DMS53 treated with DMSO at 0.1 percent for 48 hours (cell line): ENCODE measurements at regions not wholly inside any gene's neighbourhood (a gene's known extent, or its start where the extent isn't known, plus 50 kb on each side); places are given as distances from the start of the nearest gene placed in this dataset.

Source experiments
- DNase-seq: peaks from one replicate; lab custom pipeline; 2025; ENCODE audit not compliant: unreplicated experiment; lab: John Stamatoyannopoulos, UW

- no peak for DNase-seq
These were observed 107.4 kb downstream of the PXDC1 start for GRCh38 chr6:3643921-3644738.

DNA sequence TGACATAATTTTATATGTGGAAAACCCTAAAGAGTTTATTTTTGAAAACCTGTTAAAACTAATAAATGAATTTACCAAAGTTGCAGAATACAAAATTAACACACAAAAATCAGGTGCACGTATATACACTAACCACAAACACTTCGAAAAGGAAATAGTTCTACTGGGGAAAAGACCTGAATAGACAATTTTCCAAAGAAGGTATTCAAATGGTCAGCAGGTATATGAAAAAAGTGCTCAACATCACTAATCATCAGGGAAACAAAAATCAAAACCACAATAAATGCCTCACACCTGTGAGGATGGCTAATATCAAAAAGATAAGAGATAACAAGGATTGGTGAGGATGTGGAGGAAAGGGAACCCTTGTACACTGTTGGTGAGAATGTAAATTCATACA, 110.6 kb downstream of the PXDC1 start:
- no peak for DNase-seq

GRCh38 chr6:3638662-3639061, 112.9 kb downstream of the PXDC1 start:
- DNase-seq, result no peak

- DNase-seq, result no peak
These were observed 115.5 kb downstream of the PXDC1 start for GRCh38 chr6:3636060-3636459.

GRCh38 chr6:3635482-3635881, 116.0 kb downstream of the PXDC1 start:
- DNase-seq, result no peak

DNA sequence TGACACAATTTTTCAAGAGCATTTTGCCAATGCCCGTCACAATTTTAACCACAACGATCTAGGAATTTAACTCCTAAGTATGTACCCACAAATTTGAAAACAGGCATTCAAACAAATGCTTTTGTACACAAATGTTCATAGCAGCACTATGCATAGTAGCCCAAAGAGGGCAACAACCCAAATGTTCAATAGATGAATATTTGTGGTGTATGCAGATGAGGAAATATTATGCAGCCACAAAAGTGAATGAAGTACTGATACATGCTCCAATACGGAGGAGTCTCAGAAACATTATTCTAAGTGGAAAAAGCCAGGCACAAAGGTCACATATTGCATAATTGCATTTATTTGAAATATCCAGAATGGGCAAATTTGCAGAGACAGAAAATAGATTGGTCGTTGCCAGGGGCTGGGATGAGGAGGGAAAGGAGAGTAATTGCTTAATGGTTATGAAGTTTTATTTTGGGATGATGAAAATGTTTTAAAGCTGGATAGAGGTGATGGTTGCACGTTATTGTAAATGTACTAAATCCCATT, 117.2 kb downstream of the PXDC1 start:
- no peak for DNase-seq

DNA sequence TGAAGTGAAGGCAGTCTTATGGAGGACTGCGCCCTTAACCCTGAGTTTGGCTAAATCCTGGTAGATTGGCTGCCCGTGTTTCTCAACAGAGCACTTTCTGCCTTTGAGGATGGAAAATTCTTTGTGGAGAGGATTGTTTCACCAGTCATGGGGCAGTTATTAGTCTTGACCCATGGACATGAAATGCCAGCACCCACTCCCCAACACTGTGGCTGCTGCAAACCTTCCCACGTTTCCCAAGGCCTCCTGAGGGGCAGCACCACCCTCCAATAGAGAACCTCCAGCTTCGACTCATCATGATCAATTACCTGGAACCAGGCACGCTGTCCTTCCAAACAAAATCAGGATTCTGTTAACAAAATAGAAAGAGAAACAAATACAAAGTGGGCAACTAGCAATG, 117.8 kb downstream of the PXDC1 start:
- DNase-seq, result no peak

DNA sequence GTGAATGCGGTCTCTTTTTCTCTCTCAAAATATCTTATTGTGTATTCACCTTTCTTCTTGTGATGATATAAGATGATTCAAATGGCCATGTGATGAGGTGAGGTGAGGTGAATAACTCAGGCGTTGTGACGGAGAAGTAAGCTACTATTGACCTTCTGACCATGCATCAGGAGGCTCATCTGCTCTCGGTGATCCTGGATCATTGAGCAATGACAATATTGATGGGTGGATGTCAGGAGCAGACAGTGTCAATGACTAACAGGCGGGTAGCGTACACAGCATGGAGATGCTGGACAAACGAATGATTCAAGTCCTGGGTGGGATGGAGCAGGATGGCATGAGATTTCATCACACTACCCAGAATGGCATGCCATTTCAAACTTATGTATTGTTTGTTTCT, 119.6 kb downstream of the PXDC1 start:
- DNase-seq, result no peak

GRCh38 chr6:3631186-3631585, 120.3 kb downstream of the PXDC1 start:
- no peak for DNase-seq

GRCh38 chr6:3630258-3630835, 121.2 kb downstream of the PXDC1 start:
- no peak for DNase-seq

DNA sequence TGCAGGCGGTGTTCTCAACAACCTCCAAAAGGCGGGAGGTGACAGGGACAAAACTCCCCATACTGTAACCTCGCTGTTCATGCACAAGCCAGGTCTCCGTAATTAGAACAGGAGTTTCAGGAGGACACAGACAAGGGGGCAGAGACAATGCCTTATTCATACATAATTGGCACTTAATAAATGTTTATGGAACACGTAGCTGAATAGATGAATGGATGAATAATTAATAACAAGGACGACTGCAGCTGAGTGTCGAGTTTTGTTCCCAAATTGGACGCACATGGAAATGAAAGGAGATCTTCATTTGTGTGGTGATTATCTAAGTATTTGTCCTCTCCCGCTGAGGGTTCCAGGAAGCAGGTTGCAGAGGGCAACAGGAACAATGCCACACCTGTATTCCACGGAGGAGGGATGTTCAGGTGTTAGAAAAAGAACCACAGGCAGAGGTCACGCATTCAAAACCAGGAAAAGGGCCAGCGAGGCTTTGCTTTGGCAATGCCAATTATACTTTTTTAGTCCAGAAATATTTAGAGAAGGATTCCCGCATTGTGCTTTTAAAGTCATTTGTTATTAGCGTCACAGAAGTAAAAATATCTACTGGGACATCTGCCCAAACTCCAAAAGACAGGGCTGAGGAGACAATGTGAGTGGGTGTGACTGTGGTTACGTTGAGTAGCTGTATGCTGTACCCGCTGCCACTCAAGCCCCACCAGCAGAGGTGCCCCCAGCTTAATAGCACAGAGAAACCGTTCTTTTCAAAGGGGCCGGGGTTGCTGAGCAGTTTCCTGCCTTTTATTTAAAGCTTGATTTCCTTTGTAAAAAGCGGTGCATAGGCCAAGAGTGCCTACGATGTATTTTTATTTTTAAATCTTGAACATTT, 123.3 kb downstream of the PXDC1 start:
- no peak for DNase-seq

DNA sequence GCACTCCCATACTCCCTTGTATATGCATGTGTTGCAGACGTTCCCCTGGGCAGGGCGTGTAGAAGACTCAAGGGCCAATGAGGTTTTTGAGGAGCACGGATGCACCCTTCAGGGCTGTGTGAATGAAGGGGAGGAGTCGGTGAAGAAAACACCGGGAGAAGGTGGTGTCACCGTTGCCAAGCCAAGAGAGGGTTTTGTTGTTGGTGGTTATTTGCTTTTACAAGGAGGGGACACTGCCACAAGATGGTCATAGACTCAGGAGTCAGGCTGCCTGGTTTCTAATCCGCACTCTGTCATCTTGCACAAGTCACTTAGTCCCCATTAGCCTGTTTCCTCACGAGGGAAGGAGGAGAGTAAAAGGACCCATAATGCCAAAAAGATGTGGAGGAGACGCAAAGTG, 124.0 kb downstream of the PXDC1 start:
- DNase-seq, result no peak

GRCh38 chr6:3625980-3626563, 125.4 kb downstream of the PXDC1 start:
- DNase-seq, result no peak

DNA sequence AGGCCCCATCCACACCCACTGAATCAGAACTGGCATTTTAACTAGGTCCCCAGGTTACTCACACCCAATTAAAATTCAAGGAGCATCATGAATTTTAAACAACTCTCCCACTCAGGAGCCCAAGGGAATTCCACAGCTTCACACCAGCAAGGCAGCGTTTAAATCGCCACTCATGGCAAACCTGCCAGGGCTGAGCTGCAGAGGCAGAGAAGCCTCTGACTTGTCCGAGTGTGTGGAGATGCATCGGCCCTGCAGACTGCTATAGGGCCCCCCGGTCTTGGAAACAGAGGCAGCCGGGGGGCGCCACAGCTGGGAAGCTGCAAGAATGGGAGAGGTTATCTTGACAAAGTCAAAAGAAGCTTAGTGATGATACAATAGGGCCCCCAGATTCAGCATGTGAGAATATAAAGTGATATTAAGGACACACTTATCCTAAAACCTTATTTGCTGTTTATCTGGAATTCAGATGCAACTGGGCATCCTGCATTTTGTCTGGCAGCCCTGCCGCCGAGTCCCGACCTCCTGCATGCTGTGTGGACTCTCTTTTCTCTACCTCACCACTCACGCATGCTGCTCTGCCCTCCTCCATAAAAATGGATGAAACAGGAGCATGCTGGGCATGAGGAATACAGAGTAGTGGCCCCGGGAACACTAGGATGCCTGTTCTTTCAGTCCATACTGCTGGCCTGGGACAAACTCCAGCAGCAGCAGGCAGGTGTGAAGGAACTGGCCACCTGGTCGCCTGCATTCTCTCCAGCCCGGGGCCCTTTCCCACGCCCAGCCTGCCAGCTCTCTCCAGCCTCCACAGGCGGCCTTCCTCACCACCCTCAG, 126.1 kb downstream of the PXDC1 start:
- no peak for DNase-seq

DNA sequence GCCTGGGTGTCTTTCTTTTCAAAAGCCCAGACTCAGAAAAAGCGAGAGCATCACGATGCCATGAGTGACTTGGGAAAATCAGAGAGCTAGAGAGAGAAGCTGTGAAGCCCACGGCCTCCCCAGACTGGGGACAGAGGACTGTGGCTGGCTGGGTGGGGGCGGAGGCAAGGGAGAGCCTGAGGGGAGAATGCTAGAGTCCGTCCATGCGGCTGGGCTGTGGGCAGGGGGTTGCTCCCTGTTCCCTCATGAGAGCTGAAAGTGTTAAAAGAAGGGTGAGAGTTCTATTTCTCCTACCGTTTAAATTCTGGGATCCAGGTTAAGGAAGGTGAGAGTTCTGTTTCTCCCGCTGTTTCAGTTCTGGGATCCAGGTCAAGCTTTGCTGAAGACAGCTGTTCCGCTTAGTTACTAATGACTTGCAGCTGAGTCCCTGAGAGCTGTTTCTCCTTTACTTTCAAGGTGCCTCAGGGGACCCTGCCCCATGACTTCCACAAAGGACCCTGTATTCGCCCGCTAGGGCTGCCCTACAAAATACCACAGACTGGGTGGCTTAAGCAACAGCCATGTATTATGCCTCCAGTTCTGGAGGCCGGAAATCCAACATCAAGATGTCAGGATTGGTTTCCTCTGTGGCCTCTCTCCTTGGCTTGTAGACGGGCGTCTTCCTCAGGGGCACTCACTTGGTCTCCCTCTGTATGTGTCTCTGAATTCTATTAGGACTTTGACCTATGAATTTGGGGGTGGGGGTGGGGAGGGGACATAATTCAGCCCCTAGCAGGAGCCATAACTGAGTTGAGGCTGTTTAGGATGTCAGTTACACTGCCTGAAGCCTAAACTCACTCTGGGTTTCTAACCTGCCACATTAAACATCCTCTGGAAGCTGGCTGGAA, 127.0 kb downstream of the PXDC1 start:
- no peak for DNase-seq

DNA sequence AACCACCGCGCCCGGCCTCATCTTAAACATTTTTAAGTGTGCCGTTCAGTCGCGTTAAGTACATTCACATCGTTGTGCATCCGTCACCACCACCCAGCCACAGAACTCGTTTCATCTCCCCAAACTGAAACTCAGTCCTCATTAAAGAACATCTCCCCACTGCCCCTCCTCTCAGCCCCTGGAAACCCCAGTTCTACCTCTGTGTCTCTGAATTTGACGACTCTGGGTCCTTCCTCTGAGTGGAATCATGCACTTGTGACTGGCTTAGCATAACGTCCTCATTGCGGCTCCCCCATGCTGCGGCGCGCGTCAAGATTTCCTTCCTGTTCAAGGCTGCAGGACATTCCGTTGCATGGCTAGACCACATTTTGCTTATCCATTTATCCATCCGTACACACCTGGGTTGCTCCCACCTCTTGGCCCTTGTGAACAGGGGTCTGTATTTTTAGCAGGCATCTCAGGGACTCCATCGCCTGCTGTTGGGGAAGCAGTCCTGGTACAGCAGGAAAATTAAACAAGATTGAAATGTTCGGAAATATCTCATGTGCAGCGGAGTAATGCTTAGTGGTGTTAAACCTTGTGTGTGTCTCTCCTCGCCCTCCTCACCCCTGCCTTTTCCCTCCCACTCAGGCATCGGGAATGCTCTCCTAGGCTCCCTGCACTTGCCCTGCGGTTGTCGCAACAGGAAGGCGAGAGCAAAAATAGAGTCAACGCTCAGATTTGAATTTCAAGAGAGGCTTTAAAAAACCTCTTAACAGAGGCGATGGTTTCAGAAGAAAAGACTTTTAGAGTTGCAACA, 127.9 kb downstream of the PXDC1 start:
- DNase-seq, result no peak

DNA sequence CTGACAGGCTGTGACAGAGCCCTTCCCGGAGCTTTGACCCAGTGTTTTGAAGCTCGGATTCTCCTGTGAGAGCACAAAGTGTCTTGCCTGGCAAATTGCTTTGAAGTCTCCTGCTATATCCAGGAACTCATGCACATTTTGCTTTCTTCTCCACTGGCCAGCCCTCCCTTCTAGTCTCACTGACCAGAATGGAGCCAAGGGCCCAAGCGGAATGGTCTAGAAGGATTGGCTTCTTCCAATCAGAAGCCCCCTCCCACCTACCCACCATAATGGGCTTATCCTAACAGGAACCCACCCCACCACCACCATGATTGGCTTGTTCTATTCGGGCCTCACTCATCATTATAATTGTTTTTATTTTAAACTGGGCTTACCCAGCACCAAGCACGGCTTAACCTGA, 130.1 kb downstream of the PXDC1 start:
- DNase-seq, result no peak

DNA sequence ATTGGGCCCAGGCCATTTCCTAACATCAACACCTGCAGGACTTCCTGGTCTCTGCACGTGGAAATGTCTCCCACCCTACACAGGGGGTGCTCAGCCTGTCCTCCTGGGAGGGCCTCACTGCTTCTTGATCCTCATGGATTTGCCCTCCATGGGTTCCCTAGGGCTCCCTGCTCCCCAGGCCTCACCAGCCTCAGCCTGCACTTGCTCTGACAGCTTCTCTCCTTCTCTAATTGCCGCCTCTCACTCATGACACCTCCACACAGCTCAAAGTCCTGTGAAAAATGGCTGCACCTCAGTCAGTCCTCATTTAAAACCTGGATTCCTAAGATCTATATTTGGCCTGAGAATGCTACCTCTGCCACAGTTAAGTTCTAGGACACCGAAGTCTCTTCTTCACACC, 130.6 kb downstream of the PXDC1 start:
- DNase-seq, result no peak

DNA sequence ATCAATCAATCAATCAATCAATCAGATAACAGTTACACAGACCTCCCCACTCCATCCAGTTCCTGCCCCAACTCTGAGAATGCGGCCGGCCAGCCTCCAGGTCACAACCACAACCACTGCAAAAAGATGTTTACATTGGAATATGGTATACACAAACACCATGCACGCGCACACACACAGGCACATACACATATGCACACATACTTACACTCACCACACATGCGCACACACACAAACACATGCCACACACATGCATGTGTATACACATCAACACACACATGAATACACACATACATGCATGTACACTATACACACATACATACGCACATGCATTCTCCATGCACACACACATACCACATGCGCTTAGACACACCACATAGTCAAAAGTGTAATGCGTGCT, 131.1 kb downstream of the PXDC1 start:
- DNase-seq, result no peak
